GM23248 (cell line): ENCODE measurements at regions not wholly inside any gene's neighbourhood (a gene's known extent, or its start where the extent isn't known, plus 50 kb on each side); places are given as distances from the start of the nearest gene placed in this dataset.

Source experiments
- EZH2 ChIP-seq: fragments of 200-600 bp; sonication (generic); IDR thresholded peaks from 2 replicates; pipeline ENCODE4 v1.6.1; 2018; ENCODE audit warnings: antibody characterized with exemption, mild to moderate bottlenecking; ENCODE audit not compliant: insufficient read depth, poor library complexity, severe bottlenecking
- EZH2phosphoT487 ChIP-seq: fragments of 200-600 bp; sonication (generic); IDR thresholded peaks from 2 replicates; pipeline ENCODE4 v1.6.1; 2018; ENCODE audit warnings: antibody characterized with exemption, moderate library complexity, mild to moderate bottlenecking, low read depth; ENCODE audit not compliant: insufficient read depth

DNA sequence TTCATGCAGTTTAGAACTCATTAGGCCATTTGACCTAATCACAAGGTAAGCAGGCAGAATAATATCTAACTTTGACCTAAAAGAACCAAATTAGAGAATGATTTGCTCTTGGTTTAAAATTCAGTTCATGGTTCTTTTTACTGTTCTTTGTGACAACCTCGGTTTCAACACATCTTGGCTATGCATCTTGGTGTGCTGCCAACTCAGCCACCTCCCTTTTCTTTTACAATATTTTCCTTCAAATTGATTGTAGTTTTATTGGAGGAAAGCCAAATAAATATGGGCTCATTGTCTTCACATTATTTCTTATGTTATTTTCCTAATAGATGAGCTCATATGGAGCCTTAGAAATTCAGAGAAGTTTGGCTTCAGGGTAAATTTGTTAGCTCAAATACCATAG lies 338.3 kb downstream of the SIPA1L2 start:
- TF ChIP-seq EZH2 = no peak
- TF ChIP-seq EZH2phosphoT487 = no peak
